LoVo (cell line): ENCODE measurements at regions not wholly inside any gene's neighbourhood (a gene's known extent, or its start where the extent isn't known, plus 50 kb on each side); places are given as distances from the start of the nearest gene placed in this dataset.
A peak's percentile ranks its signal among the peaks of the same experiment; 100 is the strongest.

ENCODE experiments used
- DNase-seq: peaks from one replicate; pipeline ENCODE4 v3.0.0-alpha.2; 2016; ENCODE audit warnings: low spot score

GRCh38 chr1:90134175-90134955 is 139.5 kb downstream of the ZNF326 start:
- DNase-seq, result no peak

GRCh38 chr1:90133133-90133532 is 138.2 kb downstream of the ZNF326 start:
- peak; percentile 13 for DNase-seq

- DNase-seq, result no peak
Observed at GRCh38 chr1:90132306-90132705, 137.4 kb downstream of the ZNF326 start.

GRCh38 chr1:90127288-90127953 is 132.5 kb downstream of the ZNF326 start:
- DNase-seq, result no peak

- DNase-seq, result no peak
Observed at GRCh38 chr1:90126834-90127233, 131.9 kb downstream of the ZNF326 start.

- no peak for DNase-seq
Observed at GRCh38 chr1:90122654-90123340, 127.9 kb downstream of the ZNF326 start.

- DNase-seq, result peak; percentile 61
Observed at GRCh38 chr1:90114521-90115141, 119.7 kb downstream of the ZNF326 start.

GRCh38 chr1:90107990-90108389 is 113.1 kb downstream of the ZNF326 start:
- DNase-seq, result no peak

GRCh38 chr1:90106311-90106710 is 111.4 kb downstream of the ZNF326 start:
- DNase-seq, result no peak

- no peak for DNase-seq
Observed at GRCh38 chr1:90104941-90105538, 110.1 kb downstream of the ZNF326 start.

GRCh38 chr1:90100566-90100965 is 105.7 kb downstream of the ZNF326 start:
- no peak for DNase-seq

- no peak for DNase-seq
Observed at GRCh38 chr1:90092441-90092840, 97.5 kb downstream of the ZNF326 start.
